Prostate gland (tissue), 2 donors: ENCODE measurements at regions not wholly inside any gene's neighbourhood (a gene's known extent, or its start where the extent isn't known, plus 50 kb on each side); places are given as distances from the start of the nearest gene placed in this dataset.

Experiments
- DNase-seq: peaks from one replicate; pipeline ENCODE4 v3.0.0-alpha.2; 2019; ENCODE audit warnings: low spot score
- H3K27ac ChIP-seq, 2 donors: fragments of 200-600 bp; sonication (generic); 2 replicates each; pipeline ENCODE4 v1.5.1; 2017 to 2019
- H3K27me3 ChIP-seq: fragments of 200-600 bp; sonication (generic); replicated peaks from 2 replicates; pipeline ENCODE4 v1.5.1; 2019; ENCODE audit not compliant: insufficient read depth
- H3K36me3 ChIP-seq, 2 donors: fragments of 200-600 bp; sonication (generic); 1 replicate in 1 of 2; 2 replicates in 1 of 2; pipeline versions ENCODE4 v1.5.1 to v1.8.1; 2017 to 2019
- H3K4me1 ChIP-seq: fragments of 200-600 bp; sonication (generic); replicated peaks from 2 replicates; pipeline ENCODE4 v1.5.1; 2019
- H3K4me3 ChIP-seq, 2 donors: fragments of 200-600 bp; sonication (generic); 2 replicates each; pipeline ENCODE4 v1.5.1; 2017 to 2019
- H3K9me3 ChIP-seq: fragments of 200-600 bp; sonication (generic); 2 replicates; pipeline ENCODE4 v1.5.1; 2017
- CTCF ChIP-seq, 4 experiments: fragments of 200-600 bp in 2 of 4; fragments of 450-650 bp in 2 of 4; sonication (generic) in 2 of 4; IDR thresholded peaks; 1 replicate in 3 of 4; 2 replicates in 1 of 4; pipeline ENCODE4 v1.5.1; 2016 to 2019; ENCODE audit warnings: antibody characterized with exemption in 4 of 4, mild to moderate bottlenecking in 2 of 4, moderate library complexity in 2 of 4
- POLR2A ChIP-seq: fragments of 450-650 bp; IDR thresholded peaks from one replicate; pipeline ENCODE4 v1.6.1; 2016; ENCODE audit warnings: antibody characterized with exemption, mild to moderate bottlenecking
- POLR2AphosphoS5 ChIP-seq: sonication (generic); formaldehyde crosslinking; IDR thresholded peaks from one replicate; pipeline ENCODE4 v1.6.1; 2017; ENCODE audit warnings: antibody characterized with exemption
- WGBS: methylation state at CpG from one replicate; pipeline ENCODE4 v1.1.5; 2018; 5-methylcytosine and 5-hydroxymethylcytosine counted together
- intact Hi-C: fragments of 100-400 bp; cut with DNase I; formaldehyde crosslinking; loops from one replicate; pipeline ENCODE4 v1.14.2; 2022

DNA sequence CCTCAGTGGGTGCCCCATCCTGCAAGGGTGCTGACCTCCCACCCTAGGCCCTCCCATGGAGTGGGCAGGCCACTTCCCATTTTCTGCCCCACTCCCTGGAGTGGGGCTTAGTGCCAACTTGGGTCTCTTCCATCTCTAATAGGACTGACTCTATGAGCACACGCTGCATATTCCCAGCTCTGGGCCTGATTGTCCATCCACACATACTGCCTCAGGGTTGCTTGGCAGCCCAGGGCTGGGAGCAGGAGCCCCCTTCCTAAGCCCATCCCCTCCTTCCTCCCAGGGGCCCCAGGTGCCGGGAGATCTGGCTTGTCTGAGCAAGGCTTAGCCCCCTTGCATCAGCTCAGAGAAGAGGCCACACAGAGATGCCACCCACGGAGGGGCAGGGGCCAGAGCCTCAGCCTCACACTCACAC lies 55.1 kb downstream of the PJA1 start:
- H3K4me1 ChIP-seq, result no peaks in the 10 kb centered on the region
- WGBS, result 20% methylated on average over 3 of the region's 3 CpGs
- no peaks in the 10 kb centered on the region for H3K27me3 ChIP-seq
- H3K27ac ChIP-seq, result no peak overlapping the region
- no peak overlapping the region for H3K4me3 ChIP-seq
- no peaks in the 10 kb centered on the region for H3K9me3 ChIP-seq
- DNase-seq, result no peak
- intact Hi-C loops, result no loop called here
- no peak for TF ChIP-seq POLR2AphosphoS5
- no peak for TF ChIP-seq CTCF (IDR thresholded peaks at IDR 0.05)
- no peak for TF ChIP-seq POLR2A
- no peaks in the 10 kb centered on the region for H3K36me3 ChIP-seq

DNA sequence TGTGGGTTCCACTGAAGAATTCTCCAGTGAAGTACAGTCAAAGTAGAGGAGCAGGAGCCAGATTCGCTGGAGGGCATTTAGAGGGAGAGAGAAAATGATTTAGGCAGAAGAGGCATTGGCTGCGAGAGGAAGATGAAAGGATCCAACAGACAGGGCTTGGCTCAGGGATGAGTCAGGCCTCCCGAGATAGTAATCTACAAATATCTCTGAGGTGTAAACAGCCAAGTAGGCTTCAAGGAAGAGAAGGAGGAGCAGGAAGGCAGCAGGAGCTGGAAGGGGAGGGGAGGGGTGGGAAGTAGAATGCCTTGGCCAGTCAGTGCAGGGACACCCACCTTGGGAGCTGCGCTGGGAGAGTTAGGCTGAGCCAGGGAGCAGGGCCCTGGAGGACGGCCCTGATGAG lies 55.5 kb downstream of the PJA1 start:
- WGBS, result 18% methylated on average over 5 of the region's 5 CpGs

GRCh38 chrX:69109036-69109663 lies 56.1 kb downstream of the PJA1 start:
- WGBS, result 78% methylated on average over 6 of the region's 8 CpGs
- intact Hi-C loops, result no loop called here
- Histone ChIP-seq H3K4me3 (no peak overlapping the region), H3K27ac (no peak overlapping the region), H3K4me1 (no peaks in the 10 kb centered on the region), H3K9me3 (no peaks in the 10 kb centered on the region), H3K27me3 (no peaks in the 10 kb centered on the region), H3K36me3 (no peaks in the 10 kb centered on the region)
- TF ChIP-seq POLR2AphosphoS5 (no peak), POLR2A (no peak), CTCF (IDR thresholded peaks at IDR 0.05) (no peak)
- no peak for DNase-seq

More for the DNA sequence above, 55.5 kb downstream of the PJA1 start:
- intact Hi-C loops, result no loop called here
- TF ChIP-seq POLR2A, result no peak
- TF ChIP-seq POLR2AphosphoS5, result peak; percentile 63
- Histone ChIP-seq H3K36me3 (no peaks in the 10 kb centered on the region), H3K27me3 (no peaks in the 10 kb centered on the region), H3K27ac (no peak overlapping the region), H3K4me3 (no peak overlapping the region), H3K9me3 (no peaks in the 10 kb centered on the region), H3K4me1 (no peaks in the 10 kb centered on the region)
- DNase-seq, result peak; percentile 46

GRCh38 chrX:69107747-69108401 lies 57.4 kb downstream of the PJA1 start:
- no peaks in the 10 kb centered on the region for H3K4me1 ChIP-seq
- no peak for DNase-seq
- WGBS, result 64% methylated on average over 7 of the region's 7 CpGs
- intact Hi-C loops, result no loop called here
- no peak overlapping the region for H3K4me3 ChIP-seq
- no peaks in the 10 kb centered on the region for H3K9me3 ChIP-seq
- H3K36me3 ChIP-seq, result no peaks in the 10 kb centered on the region
- no peaks in the 10 kb centered on the region for H3K27me3 ChIP-seq
- no peak overlapping the region for H3K27ac ChIP-seq
- no peak for TF ChIP-seq POLR2A

- Histone ChIP-seq H3K9me3 (no peaks in the 10 kb centered on the region), H3K27ac (no peak overlapping the region), H3K36me3 (no peaks in the 10 kb centered on the region), H3K4me1 (no peaks in the 10 kb centered on the region), H3K4me3 (no peak overlapping the region), H3K27me3 (no peaks in the 10 kb centered on the region)
- no peak for DNase-seq
- TF ChIP-seq POLR2AphosphoS5 (no peak), CTCF (IDR thresholded peaks at IDR 0.05) (no peak), POLR2A (no peak)
- WGBS, result no CpG with 5 or more reads among the region's 1 CpG
- intact Hi-C loops, result no loop called here
Observed at GRCh38 chrX:69107231-69107739, 58.0 kb downstream of the PJA1 start.
